ENCODE measurements at regions not wholly inside any gene's neighbourhood (a gene's known extent, or its start where the extent isn't known, plus 50 kb on each side); places are given as distances from the start of the nearest gene placed in this dataset.

GRCh38 chr9:130772185-130772584 lies 62.9 kb upstream of the ABL1 start:
- TF ChIP-seq, protein P1, sequence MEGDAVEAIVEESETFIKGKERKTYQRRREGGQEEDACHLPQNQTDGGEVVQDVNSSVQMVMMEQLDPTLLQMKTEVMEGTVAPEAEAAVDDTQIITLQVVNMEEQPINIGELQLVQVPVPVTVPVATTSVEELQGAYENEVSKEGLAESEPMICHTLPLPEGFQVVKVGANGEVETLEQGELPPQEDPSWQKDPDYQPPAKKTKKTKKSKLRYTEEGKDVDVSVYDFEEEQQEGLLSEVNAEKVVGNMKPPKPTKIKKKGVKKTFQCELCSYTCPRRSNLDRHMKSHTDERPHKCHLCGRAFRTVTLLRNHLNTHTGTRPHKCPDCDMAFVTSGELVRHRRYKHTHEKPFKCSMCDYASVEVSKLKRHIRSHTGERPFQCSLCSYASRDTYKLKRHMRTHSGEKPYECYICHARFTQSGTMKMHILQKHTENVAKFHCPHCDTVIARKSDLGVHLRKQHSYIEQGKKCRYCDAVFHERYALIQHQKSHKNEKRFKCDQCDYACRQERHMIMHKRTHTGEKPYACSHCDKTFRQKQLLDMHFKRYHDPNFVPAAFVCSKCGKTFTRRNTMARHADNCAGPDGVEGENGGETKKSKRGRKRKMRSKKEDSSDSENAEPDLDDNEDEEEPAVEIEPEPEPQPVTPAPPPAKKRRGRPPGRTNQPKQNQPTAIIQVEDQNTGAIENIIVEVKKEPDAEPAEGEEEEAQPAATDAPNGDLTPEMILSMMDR (conservative IDR thresholded peaks at IDR 0.05; ENCODE audit: low read length) = no peak
- no peak for TF ChIP-seq EZH2phosphoT487 (IDR thresholded peaks at IDR 0.05; ENCODE audit: borderline replicate concordance)

Measured in Loucy (cell line).